Umbilical cord (tissue), 1 donor: ENCODE measurements at regions not wholly inside any gene's neighbourhood (a gene's known extent, or its start where the extent isn't known, plus 50 kb on each side); places are given as distances from the start of the nearest gene placed in this dataset.
"Not testable (repeated sequence)": the region's sequence is repeated elsewhere in the genome, so short reads cannot be mapped to it uniquely, and the experiment has no call there.

Experiments used
- DNase-seq: peaks from one replicate; pipeline ENCODE4 v3.0.0-alpha.2; 2015; ENCODE audit warnings: low spot score

DNA sequence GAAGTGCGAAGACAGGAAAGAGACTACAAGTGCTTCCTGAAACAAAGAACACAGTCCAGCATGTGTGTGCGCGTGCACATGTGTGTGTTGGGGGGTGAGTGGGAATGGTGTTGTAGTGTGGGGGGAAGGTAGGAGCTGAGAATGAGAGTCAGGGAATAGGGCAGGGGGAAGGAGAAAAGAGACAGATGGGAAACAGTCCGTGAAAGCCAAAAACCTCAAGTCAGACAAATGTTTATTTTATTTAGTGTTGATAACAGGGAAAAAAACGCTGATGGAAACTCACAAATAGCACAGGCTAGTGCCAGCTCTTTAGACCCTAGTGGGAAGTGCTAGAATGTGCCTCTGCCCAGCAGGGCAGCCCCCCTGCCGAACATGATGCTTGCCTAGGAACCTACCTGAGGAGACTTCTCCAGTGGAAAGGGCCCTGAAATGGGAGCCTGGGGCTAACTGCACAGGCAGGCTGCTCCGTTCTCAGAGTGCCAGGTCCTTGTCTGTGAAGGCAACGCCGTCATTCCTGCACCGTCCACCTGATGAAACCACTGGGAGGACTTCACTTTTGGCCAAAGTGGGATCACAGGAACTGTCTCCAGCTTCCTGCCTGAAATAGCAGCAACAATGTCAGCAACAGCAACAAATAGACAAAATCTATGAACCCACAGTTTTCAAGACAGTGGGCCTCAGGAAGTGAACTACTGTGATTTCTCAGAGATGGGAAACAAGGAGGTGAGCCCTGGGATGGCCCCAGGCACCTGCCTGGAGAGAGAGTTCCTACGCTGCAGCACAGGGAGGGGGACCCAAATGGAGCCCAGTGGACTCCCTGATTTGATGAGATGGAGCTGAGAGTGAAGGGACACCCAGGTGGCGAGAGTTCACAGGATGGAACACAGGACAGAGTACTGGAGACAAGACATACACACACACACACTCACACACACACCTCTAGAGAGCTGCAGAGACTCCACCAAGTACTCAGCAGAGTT, 379.7 kb downstream of the RPS24 start:
- no peak for DNase-seq

- no peak for DNase-seq
Observed at GRCh38 chr10:78414380-78414779, 380.7 kb downstream of the RPS24 start.

DNA sequence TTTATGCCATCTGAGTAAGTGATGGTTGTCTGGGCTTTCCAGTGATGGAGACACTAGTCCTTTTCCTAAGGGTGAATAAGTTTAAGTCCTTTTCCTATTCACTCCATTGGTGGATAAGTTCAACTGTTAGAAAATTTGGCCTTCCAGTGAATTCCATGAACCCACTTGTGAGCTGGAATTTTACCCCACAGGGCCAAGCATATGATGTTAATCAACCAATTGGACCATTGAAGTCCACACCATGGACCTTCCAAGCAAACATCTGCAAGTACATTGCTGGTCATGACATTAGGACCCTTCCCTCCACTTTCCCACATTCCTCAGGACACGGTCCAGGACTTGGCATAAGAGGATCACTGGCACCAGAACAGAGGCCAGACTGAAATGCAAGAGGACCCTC, 381.4 kb downstream of the RPS24 start:
- DNase-seq = no peak

DNA sequence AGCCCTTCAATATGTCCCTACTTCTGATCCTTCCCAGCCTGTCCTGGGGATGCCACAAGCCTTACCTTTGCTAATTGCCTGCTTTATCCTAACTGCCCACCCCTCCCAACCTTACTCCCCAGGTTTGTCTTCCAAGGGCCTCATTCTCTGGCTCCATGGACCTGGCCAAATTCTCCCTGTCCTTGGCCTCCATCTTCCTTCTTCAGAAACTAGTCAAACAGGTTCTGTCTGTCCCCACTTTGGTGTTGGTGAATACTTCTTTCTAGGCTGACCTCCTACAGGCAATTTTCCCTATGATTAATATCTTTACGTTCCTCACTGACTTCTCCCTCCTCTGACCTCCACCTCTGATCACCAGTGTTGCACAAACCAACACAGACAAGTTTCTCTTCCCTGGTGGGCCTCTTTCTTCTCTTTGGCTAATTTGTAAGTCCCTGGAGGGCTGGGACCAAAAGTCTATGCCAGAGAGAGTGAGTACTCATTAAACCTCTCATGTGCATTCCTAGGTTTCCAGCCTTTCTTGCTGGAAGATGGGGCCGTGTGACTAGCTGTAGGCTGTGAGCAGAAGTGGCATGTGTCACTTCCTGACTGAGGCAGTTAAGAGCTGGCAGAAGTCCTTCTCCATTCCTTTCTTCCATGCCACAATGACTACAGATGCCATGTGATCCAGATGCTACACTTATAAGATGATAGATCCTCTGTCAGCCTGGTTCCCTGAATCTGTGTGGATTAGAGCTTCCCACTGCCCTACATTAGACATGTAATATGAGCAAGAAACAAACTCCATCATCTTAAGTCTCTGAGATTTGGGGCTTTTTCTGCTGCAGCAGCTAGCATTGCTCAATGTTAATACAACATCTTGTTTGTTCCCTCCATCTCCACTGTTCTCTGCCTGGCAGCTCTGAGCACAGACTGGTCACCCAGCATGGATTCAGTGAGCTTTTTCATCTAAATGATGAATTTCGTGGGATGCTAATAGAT, 382.7 kb downstream of the RPS24 start:
- DNase-seq = peak; percentile 73

- DNase-seq = no peak
Observed at GRCh38 chr10:78417425-78418370, 384.0 kb downstream of the RPS24 start.

DNA sequence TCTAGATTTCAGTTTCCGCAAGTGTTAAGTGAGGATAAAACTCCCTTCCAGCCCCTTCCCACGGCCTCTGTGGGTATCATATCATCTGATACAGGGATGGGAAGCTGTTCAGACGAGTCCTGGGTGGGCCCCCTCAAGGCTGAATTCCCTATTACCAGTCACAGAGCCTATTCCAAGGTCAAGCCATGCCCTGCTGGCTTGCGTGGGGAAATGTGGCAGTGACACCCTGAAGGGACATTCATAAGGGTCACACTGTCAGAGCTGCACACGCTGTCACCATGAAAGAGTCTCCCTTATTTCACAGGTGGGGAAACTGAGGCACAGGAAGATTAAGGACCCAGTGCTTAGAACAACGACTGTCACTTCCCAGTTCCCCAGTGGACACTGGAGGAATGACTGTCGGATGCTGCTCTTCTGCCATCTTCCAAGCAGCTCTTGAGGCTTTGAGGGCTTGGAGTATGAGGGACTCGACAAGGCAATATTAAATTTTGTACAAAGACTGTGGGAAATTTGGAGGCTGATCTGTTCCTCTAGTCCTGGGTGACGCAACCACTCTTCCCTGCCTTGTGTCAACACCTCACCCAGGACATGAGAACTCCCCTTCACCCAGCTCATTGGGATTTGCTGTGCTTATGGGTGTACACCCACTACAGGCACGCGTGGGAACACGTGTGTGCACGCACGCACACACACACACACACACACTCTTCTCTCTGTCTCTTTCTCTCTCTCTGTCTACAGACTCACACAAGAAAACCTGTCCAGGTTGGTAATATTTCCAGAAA, 386.0 kb downstream of the RPS24 start:
- no peak for DNase-seq

- DNase-seq = no peak
Observed at GRCh38 chr10:78420946-78421735, 387.5 kb downstream of the RPS24 start.

DNA sequence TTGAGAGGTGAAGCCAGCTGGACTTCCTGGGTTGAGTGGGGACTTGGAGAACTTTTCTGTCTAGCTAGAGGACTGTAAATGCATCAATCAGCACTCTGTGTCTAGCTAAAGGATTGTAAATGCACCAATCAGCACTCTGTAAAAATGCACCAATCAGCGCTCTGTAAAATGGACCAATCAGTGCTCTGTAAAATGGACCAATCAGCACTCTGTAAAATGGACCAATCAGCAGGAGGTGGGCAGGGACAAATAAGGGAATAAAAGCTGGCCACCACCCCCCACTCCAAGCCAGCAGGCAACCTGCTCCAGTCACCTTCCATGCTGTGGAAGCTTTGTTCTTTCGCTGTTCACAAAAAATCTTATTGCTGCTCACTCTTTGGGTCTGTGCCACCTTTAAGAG, 390.4 kb downstream of the RPS24 start:
- not testable (repeated sequence) for DNase-seq

GRCh38 chr10:78424723-78425122, 391.1 kb downstream of the RPS24 start:
- DNase-seq = no peak

- no peak for DNase-seq
Observed at GRCh38 chr10:78426181-78426580, 392.5 kb downstream of the RPS24 start.

DNA sequence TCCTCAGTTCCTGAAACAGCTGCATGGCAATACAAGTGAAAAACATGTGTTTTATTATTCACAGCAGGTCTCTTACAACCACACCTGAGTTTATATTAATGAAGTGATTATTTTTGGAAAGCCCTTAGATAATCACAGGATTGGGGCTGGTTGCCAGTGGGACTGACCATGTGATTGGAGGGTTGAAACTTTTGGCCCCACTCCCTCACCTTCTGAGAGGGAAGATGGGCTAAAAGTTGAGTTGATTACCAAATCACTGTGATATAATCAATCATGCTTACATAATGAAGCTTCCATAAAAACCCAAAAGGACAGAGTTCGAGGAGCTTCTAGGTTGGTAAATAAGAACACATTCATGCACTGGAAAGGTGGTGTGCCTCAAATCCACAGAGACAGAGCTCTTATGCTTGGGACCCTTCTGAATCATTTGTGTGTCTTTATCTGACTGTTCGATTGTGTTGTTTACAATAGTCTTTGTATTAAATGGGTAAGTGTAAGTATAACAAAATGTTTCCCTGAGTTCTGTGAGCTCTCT, 393.9 kb downstream of the RPS24 start:
- no peak for DNase-seq

DNA sequence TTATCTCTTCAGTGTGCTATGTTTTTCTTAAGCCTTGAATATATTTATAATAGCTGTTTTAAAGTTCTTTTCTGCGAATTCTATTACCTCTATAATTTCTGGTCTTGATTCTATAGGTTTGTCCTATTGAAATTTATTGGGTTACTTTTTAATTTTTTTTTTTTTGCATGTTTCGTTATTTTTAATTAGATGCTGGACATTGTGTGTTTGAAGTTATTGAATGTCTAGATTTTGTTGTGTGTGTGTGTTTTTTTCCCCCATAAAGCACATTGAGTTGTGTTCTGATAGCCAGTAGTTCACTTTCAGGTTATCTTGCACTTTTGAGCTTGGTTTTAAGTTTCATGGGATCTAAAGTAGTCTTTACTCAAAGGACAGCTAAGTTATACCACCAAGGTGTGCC, 394.9 kb downstream of the RPS24 start:
- DNase-seq = no peak

GRCh38 chr10:78429984-78430383, 396.3 kb downstream of the RPS24 start:
- no peak for DNase-seq

GRCh38 chr10:78432583-78432982, 398.9 kb downstream of the RPS24 start:
- DNase-seq = no peak

DNA sequence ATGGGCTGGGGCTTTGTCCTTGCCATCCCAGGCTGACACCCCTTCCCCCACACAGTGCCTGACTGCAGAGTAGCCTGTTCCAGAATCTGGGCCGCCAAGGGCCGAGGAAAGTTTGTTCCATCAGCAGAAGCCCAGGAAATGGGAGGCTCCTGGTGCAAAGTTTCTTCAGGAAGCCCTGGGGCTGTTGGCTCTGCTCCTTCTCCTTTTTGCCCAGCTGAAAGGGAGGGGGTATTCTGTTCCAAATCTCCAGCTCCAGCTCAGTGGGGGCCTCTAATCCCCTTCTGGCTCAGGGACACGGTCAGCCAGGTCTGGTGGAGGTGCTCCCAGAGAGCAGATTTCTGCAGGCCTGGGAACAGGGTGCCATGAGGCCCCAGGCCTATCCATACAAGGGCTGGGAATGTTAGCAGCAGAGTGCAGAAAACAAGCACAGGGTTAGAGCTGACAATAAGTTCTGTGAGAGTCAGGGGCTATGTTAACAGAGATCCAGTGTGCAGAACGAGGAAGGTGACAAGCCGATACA, 399.5 kb downstream of the RPS24 start:
- DNase-seq = peak; percentile 64

DNA sequence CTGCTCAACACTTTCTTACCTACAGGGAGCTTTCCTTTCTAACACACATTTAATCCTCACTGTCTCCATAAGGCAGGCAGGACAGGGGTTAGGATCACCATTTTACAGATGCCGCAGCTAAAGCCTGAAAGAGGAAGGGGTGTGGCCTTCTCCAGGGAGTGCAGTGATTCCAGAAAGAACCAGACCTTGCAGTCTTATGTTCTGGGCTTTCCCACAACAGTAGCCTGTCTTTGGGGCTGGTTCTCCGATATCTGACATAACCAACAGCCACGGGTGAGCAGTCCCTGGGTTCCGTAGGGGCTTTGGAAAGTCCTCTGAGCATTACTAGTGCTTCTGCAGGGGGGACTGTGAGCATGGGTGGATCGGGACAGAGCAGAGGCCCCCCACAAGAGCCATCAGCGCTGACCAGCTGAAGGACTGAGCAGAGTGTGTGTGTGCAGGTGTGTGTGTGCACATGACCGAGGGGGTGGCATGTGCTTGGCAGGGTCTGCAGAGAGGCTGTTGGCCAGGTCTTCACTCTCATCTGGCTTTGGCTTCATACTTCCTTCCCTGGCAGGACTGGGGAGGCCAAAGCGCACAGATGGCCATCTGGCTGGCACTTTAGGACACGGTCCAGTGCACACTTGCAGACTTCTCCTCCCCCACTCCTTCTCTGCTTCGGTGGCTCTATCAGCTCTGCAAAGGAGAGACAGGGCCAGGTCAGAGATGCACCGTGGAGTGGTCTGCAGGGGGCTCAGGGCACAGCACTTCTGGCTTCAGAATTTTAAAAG, 400.3 kb downstream of the RPS24 start:
- peak; percentile 75 for DNase-seq

GRCh38 chr10:78434886-78435285, 401.2 kb downstream of the RPS24 start:
- DNase-seq = no peak
